Stomach (tissue), 4 donors: ENCODE measurements at regions not wholly inside any gene's neighbourhood (a gene's known extent, or its start where the extent isn't known, plus 50 kb on each side); places are given as distances from the start of the nearest gene placed in this dataset.

Experiments
- EP300 ChIP-seq: sonication (generic); formaldehyde crosslinking; IDR thresholded peaks from one replicate; pipeline ENCODE4 v1.6.1; 2017; ENCODE audit warnings: antibody characterized with exemption
- POLR2A ChIP-seq, 4 donors: fragments of 450-650 bp; IDR thresholded peaks; one replicate each; pipeline ENCODE4 v1.6.1; 2016; ENCODE audit warnings: antibody characterized with exemption in 4 of 4, control low read depth in 2 of 4, mild to moderate bottlenecking in 1 of 4, moderate library complexity in 1 of 4
- POLR2AphosphoS5 ChIP-seq, 3 donors: sonication (generic); formaldehyde crosslinking; IDR thresholded peaks; one replicate each; pipeline ENCODE4 v1.6.1; 2016; ENCODE audit warnings: antibody characterized with exemption in 3 of 3
- TF ChIP-seq, protein P1 (sequence below), 7 experiments: fragments of 450-650 bp in 4 of 7; fragments of 200-600 bp in 3 of 7; sonication (generic) in 3 of 7; IDR thresholded peaks; one replicate each; pipeline ENCODE4 v1.5.1; 2016 to 2019; ENCODE audit warnings: antibody characterized with exemption in 7 of 7, control low read depth in 2 of 7, mild to moderate bottlenecking in 1 of 7

DNA sequence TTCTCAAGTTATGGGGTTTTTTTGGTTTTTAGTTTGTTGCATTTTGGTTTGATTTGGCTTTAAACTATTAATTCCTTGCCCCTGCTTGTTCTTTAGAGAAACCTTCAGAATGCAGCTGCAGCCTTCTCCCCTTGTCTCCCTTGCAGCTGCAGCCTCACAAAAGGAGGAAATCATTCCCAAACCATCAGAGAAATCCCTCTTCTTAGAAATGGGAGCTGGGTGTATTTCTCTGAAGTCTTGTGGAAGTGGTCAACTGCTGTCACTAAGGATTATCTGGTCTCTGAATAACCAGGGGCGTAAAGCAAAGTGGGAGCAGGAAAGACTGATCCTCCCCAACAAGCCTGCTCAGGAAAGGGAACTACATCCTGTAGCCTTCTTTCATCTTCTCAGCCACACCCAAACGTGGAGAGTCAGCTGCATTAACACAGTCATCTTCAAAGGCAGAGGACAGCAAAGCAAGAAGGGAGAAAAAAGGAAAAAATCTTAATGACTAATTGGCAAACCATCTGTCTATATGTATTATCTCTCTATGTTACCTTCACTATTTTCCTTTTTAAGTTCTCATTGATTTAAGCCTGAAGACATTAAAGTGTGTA lies 1834.1 kb upstream of the PIK3C3 start:
- TF ChIP-seq, protein P1, sequence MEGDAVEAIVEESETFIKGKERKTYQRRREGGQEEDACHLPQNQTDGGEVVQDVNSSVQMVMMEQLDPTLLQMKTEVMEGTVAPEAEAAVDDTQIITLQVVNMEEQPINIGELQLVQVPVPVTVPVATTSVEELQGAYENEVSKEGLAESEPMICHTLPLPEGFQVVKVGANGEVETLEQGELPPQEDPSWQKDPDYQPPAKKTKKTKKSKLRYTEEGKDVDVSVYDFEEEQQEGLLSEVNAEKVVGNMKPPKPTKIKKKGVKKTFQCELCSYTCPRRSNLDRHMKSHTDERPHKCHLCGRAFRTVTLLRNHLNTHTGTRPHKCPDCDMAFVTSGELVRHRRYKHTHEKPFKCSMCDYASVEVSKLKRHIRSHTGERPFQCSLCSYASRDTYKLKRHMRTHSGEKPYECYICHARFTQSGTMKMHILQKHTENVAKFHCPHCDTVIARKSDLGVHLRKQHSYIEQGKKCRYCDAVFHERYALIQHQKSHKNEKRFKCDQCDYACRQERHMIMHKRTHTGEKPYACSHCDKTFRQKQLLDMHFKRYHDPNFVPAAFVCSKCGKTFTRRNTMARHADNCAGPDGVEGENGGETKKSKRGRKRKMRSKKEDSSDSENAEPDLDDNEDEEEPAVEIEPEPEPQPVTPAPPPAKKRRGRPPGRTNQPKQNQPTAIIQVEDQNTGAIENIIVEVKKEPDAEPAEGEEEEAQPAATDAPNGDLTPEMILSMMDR (IDR thresholded peaks at IDR 0.05), result no peak
- TF ChIP-seq POLR2AphosphoS5 (IDR thresholded peaks at IDR 0.05), result no peak
- no peak for TF ChIP-seq POLR2A (IDR thresholded peaks at IDR 0.05)
- TF ChIP-seq EP300, result no peak
